ENCODE measurements at regions not wholly inside any gene's neighbourhood (a gene's known extent, or its start where the extent isn't known, plus 50 kb on each side); places are given as distances from the start of the nearest gene placed in this dataset.

DNA sequence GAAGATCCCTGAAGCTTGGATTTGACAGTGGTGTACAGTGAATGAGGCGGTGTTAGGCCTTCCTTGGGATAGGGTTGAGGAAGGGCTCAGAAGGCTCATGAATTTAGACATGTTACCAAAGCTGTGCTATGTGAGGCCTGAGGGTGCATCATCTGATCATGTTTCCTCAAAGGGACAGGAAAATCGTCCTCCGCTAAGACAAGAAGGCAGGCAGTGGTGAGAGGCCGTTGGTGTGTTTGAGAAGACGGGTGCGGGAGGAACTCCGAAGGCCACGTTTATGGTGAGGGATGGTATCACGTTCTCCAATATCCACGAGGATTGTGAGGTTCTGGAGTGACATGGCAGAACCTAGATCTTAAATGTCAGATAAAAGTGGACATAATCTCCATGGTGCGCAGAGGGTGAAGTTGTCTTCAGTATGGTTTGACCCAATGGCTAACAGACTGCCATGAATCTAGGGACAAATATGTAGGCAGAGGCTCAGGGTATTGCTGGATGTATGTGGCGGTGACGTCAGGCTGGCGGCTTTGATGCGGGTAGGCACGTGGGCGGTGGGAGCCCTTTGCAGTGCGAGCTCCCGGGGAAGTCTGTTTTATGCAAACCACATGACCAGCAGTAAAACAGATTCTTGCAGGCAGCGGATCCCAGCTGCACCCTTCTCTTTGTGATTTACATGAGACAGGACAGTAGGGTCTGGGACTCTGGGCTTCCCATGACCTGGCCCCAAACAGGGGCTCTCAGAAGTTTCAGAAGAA is 242.3 kb upstream of the B3GAT1 start:
- TF ChIP-seq, protein P1, sequence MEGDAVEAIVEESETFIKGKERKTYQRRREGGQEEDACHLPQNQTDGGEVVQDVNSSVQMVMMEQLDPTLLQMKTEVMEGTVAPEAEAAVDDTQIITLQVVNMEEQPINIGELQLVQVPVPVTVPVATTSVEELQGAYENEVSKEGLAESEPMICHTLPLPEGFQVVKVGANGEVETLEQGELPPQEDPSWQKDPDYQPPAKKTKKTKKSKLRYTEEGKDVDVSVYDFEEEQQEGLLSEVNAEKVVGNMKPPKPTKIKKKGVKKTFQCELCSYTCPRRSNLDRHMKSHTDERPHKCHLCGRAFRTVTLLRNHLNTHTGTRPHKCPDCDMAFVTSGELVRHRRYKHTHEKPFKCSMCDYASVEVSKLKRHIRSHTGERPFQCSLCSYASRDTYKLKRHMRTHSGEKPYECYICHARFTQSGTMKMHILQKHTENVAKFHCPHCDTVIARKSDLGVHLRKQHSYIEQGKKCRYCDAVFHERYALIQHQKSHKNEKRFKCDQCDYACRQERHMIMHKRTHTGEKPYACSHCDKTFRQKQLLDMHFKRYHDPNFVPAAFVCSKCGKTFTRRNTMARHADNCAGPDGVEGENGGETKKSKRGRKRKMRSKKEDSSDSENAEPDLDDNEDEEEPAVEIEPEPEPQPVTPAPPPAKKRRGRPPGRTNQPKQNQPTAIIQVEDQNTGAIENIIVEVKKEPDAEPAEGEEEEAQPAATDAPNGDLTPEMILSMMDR (conservative IDR thresholded peaks at IDR 0.05; ENCODE audit: low read length), result no peak
- no peak for TF ChIP-seq EZH2phosphoT487 (IDR thresholded peaks at IDR 0.05; ENCODE audit: borderline replicate concordance)

Data from Loucy (cell line).